Astrocyte (in vitro differentiated cells and primary cell): ENCODE measurements at regions not wholly inside any gene's neighbourhood (a gene's known extent, or its start where the extent isn't known, plus 50 kb on each side); places are given as distances from the start of the nearest gene placed in this dataset.
A peak's percentile ranks its signal among the peaks of the same experiment; 100 is the strongest.

Source experiments
- DNase-seq: peaks from one replicate; pipeline ENCODE4 v3.0.0-alpha.2; 2010; ENCODE audit warnings: low read depth
- FAIRE-seq: peaks from 2 replicates; lab custom pipeline; 2011; peaks lifted over from hg19 to GRCh38; lab: Jason Lieb, UNC
- H2AFZ ChIP-seq: 2 replicates; pipeline ENCODE4 v1.6.0; 2012; ENCODE audit warnings: low read depth, low read length, inconsistent platforms
- H3K27ac ChIP-seq: 2 replicates; pipeline ENCODE4 v1.5.1; 2011; ENCODE audit warnings: low read depth, low read length, inconsistent platforms
- H3K27me3 ChIP-seq: 2 replicates; pipeline ENCODE4 v1.6.0; 2011; ENCODE audit warnings: low read length, inconsistent platforms; ENCODE audit not compliant: insufficient read depth
- H3K36me3 ChIP-seq: 2 replicates; pipeline ENCODE4 v1.5.1; 2011; ENCODE audit warnings: low read length, inconsistent platforms; ENCODE audit not compliant: insufficient read depth
- H3K4me1 ChIP-seq: 2 replicates; pipeline ENCODE4 v1.5.1; 2011; ENCODE audit warnings: low read length, inconsistent platforms; ENCODE audit not compliant: insufficient read depth
- H3K4me2 ChIP-seq: 2 replicates; pipeline ENCODE4 v1.6.0; 2012; ENCODE audit warnings: low read length, inconsistent platforms
- H3K4me3 ChIP-seq: 2 replicates; pipeline ENCODE4 v1.5.1; 2011; ENCODE audit warnings: low read depth, mild to moderate bottlenecking, low read length, inconsistent platforms; ENCODE audit not compliant: insufficient read depth
- H3K79me2 ChIP-seq: 2 replicates; pipeline ENCODE4 v1.6.0; 2012; ENCODE audit warnings: mild to moderate bottlenecking, low read length, inconsistent platforms; ENCODE audit not compliant: insufficient read depth
- H3K9ac ChIP-seq: 2 replicates; pipeline ENCODE4 v1.6.0; 2012; ENCODE audit warnings: mild to moderate bottlenecking, low read length, inconsistent platforms
- H3K9me3 ChIP-seq: 2 replicates; pipeline ENCODE4 v1.5.1; 2012; ENCODE audit warnings: low read depth, mild to moderate bottlenecking, low read length, inconsistent platforms; ENCODE audit not compliant: insufficient read depth
- H4K20me1 ChIP-seq: 2 replicates; pipeline ENCODE4 v1.6.0; 2012; ENCODE audit warnings: low read length, inconsistent platforms; ENCODE audit not compliant: insufficient read depth
- H3K27ac Mint-ChIP-seq: one replicate; pipeline ENCODE4 v1.8.0; 2021; ENCODE audit warnings: mild to moderate bottlenecking, mixed read lengths; ENCODE audit not compliant: unreplicated experiment
- H3K27me3 Mint-ChIP-seq: one replicate; pipeline ENCODE4 v1.8.0; 2021; ENCODE audit warnings: low read depth, mixed read lengths; ENCODE audit not compliant: unreplicated experiment
- H3K36me3 Mint-ChIP-seq: one replicate; pipeline ENCODE4 v1.8.0; 2021; ENCODE audit warnings: low read depth, mixed read lengths; ENCODE audit not compliant: unreplicated experiment
- H3K4me1 Mint-ChIP-seq: one replicate; pipeline ENCODE4 v1.8.0; 2021; ENCODE audit warnings: low read depth, mixed read lengths; ENCODE audit not compliant: unreplicated experiment
- H3K4me3 Mint-ChIP-seq: one replicate; pipeline ENCODE4 v1.8.0; 2021; ENCODE audit warnings: mild to moderate bottlenecking, moderate library complexity, mixed read lengths; ENCODE audit not compliant: unreplicated experiment
- H3K9me3 Mint-ChIP-seq: one replicate; pipeline ENCODE4 v1.8.0; 2021; ENCODE audit warnings: mild to moderate bottlenecking, mixed read lengths; ENCODE audit not compliant: unreplicated experiment
- EZH2 ChIP-seq: IDR thresholded peaks from 2 replicates; pipeline ENCODE4 v1.6.1; 2012; ENCODE audit warnings: mild to moderate bottlenecking, low read length, inconsistent platforms; ENCODE audit not compliant: insufficient read depth
- TF ChIP-seq, protein P1 (sequence below): IDR thresholded peaks from 2 replicates; pipeline ENCODE4 v1.5.1; 2011; ENCODE audit warnings: low read depth, mild to moderate bottlenecking, inconsistent platforms, low read length, moderate library complexity; ENCODE audit not compliant: insufficient read depth

DNA sequence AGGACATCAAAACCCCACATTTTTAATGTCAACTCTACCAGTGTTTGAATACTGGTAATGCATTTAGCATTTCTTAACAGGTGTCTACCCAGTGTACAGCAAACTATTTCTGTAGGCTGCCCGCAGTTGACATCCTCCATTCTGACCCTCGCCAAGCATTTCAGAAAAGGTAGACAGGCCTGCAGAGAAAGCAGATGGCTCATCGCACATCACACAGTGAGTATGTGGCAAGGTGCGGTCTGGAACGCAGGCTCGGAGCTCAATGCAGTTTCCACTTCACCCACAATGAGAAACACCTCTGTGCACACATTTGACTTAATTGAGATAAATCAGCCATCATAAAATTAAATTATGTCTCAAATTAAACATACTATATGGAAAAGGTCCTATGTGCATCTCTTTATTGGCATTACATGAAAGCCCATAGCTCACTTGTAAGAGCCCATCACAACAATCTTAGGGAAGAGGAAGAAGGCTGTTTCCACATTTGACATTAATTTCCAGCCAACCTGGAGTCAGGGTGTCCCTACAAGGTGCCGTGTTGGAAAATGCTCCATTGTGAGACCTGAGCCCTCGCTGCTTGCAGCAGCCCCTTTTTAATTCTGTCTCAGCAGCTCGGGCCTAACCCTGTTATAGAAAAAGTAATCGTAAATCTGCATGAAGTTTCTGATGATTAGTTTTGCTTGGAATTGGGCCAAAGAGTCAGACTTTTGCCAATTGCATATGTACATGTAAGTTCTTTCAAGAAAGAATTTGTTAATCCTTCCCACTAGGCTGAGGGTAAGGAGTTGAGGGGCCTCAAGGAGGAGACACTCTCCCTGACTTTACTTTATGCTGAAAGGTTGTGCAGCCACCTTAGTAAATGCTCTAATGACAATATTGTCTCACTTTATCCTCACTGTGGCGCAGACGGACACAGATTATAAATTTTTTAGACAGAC lies 378.7 kb upstream of the DYNLRB2 start:
- no peak overlapping the region for H3K4me2 ChIP-seq
- Mint-ChIP-seq H3K36me3 (peaks cover 2% of the 10 kb centered on the region), H3K4me3 (no peak overlapping the region), H3K4me1 (peaks cover 19% of the 10 kb centered on the region), H3K9me3 (peaks cover 8% of the 10 kb centered on the region), H3K27me3 (no peaks in the 10 kb centered on the region), H3K27ac (no peak overlapping the region)
- H3K4me3 ChIP-seq = no peak overlapping the region
- DNase-seq (no peak), FAIRE-seq (no peak)
- TF ChIP-seq EZH2 = no peak
- TF ChIP-seq, protein P1, sequence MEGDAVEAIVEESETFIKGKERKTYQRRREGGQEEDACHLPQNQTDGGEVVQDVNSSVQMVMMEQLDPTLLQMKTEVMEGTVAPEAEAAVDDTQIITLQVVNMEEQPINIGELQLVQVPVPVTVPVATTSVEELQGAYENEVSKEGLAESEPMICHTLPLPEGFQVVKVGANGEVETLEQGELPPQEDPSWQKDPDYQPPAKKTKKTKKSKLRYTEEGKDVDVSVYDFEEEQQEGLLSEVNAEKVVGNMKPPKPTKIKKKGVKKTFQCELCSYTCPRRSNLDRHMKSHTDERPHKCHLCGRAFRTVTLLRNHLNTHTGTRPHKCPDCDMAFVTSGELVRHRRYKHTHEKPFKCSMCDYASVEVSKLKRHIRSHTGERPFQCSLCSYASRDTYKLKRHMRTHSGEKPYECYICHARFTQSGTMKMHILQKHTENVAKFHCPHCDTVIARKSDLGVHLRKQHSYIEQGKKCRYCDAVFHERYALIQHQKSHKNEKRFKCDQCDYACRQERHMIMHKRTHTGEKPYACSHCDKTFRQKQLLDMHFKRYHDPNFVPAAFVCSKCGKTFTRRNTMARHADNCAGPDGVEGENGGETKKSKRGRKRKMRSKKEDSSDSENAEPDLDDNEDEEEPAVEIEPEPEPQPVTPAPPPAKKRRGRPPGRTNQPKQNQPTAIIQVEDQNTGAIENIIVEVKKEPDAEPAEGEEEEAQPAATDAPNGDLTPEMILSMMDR = no peak
- H3K27me3 ChIP-seq = no peaks in the 10 kb centered on the region
- H3K79me2 ChIP-seq = no peaks in the 10 kb centered on the region
- no peaks in the 10 kb centered on the region for H3K9me3 ChIP-seq
- peaks cover 17% of the 10 kb centered on the region for H3K4me1 ChIP-seq
- H3K36me3 ChIP-seq = no peaks in the 10 kb centered on the region
- H2AFZ ChIP-seq = no peak overlapping the region
- H4K20me1 ChIP-seq = no peaks in the 10 kb centered on the region
- no peak overlapping the region for H3K27ac ChIP-seq
- H3K9ac ChIP-seq = no peak overlapping the region

DNA sequence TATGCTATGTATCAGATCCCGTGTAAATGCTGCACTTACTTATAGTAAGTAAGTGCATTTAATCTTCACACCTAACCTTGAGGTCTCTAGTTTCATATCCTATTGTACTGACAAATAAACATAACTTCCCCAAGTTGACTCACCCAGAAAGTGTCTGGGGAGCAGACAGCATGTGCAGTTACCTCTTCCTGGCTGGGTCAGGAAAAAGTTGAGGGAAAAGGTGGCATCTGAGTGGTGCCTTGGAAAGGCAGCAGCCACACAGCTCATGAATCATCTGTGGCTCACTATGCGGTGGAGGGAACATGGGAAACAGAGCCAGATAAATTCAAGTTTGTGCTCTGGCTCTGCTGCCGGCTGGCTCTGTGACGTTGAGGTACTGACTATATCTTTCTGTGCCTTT lies 382.0 kb upstream of the DYNLRB2 start:
- H3K27me3 ChIP-seq = no peaks in the 10 kb centered on the region
- Mint-ChIP-seq H3K27me3 (no peaks in the 10 kb centered on the region), H3K4me3 (no peak overlapping the region), H3K9me3 (peaks cover 6% of the 10 kb centered on the region), H3K36me3 (no peaks in the 10 kb centered on the region), H3K27ac (no peak overlapping the region), H3K4me1 (peaks cover 17% of the 10 kb centered on the region)
- H4K20me1 ChIP-seq = no peaks in the 10 kb centered on the region
- H3K27ac ChIP-seq = peak overlapping the region; percentile 17
- no peak overlapping the region for H3K9ac ChIP-seq
- FAIRE-seq (peak; percentile 84), DNase-seq (peak; percentile 94)
- H3K4me2 ChIP-seq = peak overlapping the region; percentile 35
- H3K4me1 ChIP-seq = peaks cover 17% of the 10 kb centered on the region
- TF ChIP-seq EZH2 = no peak
- TF ChIP-seq, protein P1 = no peak
- H3K79me2 ChIP-seq = no peaks in the 10 kb centered on the region
- H3K9me3 ChIP-seq = no peaks in the 10 kb centered on the region
- no peaks in the 10 kb centered on the region for H3K36me3 ChIP-seq
- no peak overlapping the region for H3K4me3 ChIP-seq
- H2AFZ ChIP-seq = no peak overlapping the region

DNA sequence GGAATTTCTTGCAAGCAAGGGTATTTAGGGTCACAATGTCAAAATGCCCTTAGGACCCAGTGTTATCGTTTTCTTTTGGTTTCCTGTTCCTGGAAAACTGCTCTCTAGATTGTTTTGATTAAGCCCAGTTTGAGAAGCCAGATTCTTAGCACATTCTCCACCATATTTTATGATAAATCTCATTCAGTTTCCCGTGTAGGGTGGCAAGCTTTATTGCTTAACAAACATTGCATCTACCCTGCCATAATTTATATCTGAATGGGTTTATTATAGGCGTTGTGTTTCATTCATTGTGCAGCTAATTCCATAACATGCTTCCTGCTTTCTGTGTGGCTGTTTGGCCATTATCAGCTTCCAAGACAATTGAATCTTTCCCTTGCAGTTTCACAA lies 389.1 kb upstream of the DYNLRB2 start:
- TF ChIP-seq EZH2 = no peak
- TF ChIP-seq, protein P1 = no peak
- Histone ChIP-seq H2AFZ (no peak overlapping the region), H3K9me3 (no peaks in the 10 kb centered on the region), H3K27me3 (no peaks in the 10 kb centered on the region), H4K20me1 (no peaks in the 10 kb centered on the region), H3K4me2 (no peak overlapping the region), H3K36me3 (no peaks in the 10 kb centered on the region), H3K79me2 (no peaks in the 10 kb centered on the region), H3K4me1 (peaks cover 24% of the 10 kb centered on the region), H3K27ac (peak overlapping the region; percentile 62), H3K4me3 (no peak overlapping the region), H3K9ac (no peak overlapping the region)
- H3K9me3 Mint-ChIP-seq = peaks cover 5% of the 10 kb centered on the region
- H3K27ac Mint-ChIP-seq = no peak overlapping the region
- no peak for DNase-seq
- H3K36me3 Mint-ChIP-seq = no peaks in the 10 kb centered on the region
- H3K4me1 Mint-ChIP-seq = no peaks in the 10 kb centered on the region
- H3K27me3 Mint-ChIP-seq = peaks cover 5% of the 10 kb centered on the region
- FAIRE-seq = no peak
- no peak overlapping the region for H3K4me3 Mint-ChIP-seq
